GM12878 (cell line): ENCODE measurements at regions not wholly inside any gene's neighbourhood (a gene's known extent, or its start where the extent isn't known, plus 50 kb on each side); places are given as distances from the start of the nearest gene placed in this dataset.
A peak's percentile ranks its signal among the peaks of the same experiment; 100 is the strongest.

ENCODE experiments used
- HCFC1 ChIP-seq: fragments of 150-350 bp; IDR thresholded peaks from 2 replicates; pipeline ENCODE4 v1.6.1; 2014; ENCODE audit warnings: low read length
- IKZF2 ChIP-seq, 2 experiments: fragments of 450-650 bp; IDR thresholded peaks; 2 replicates each; pipeline ENCODE4 v1.6.1; 2017; ENCODE audit warnings: mild to moderate bottlenecking in 2 of 2, moderate library complexity in 2 of 2
- JUNB ChIP-seq: IDR thresholded peaks from 2 replicates; pipeline ENCODE4 v1.6.1; 2016; ENCODE audit warnings: antibody characterized with exemption, mild to moderate bottlenecking
- KLF5 ChIP-seq: fragments of 450-650 bp; IDR thresholded peaks from 2 replicates; pipeline ENCODE4 v1.6.1; 2014; ENCODE audit warnings: mild to moderate bottlenecking; ENCODE audit not compliant: partially characterized antibody
- MTA2 ChIP-seq: fragments of 450-650 bp; IDR thresholded peaks from 2 replicates; pipeline ENCODE4 v1.6.1; 2016; ENCODE audit warnings: low read depth, mild to moderate bottlenecking, moderate library complexity
- NR2C2 ChIP-seq: IDR thresholded peaks from 2 replicates; pipeline ENCODE4 v1.6.1; 2011; ENCODE audit warnings: borderline replicate concordance, low read depth; ENCODE audit not compliant: control insufficient read depth, insufficient read length
- PML ChIP-seq: IDR thresholded peaks from 2 replicates; pipeline ENCODE4 v1.6.1; 2012; ENCODE audit warnings: low read length, inconsistent platforms
- POLR2A ChIP-seq: IDR thresholded peaks from 2 replicates; pipeline ENCODE4 v1.6.1; 2011; ENCODE audit warnings: low read depth, mild to moderate bottlenecking, low read length
- SMC3 ChIP-seq: IDR thresholded peaks from 2 replicates; pipeline ENCODE4 v1.6.1; 2011; ENCODE audit warnings: low read length, improper control_type of control experiment, borderline replicate concordance
- TCF12 ChIP-seq: IDR thresholded peaks from 2 replicates; pipeline ENCODE4 v1.6.1; 2011; ENCODE audit warnings: low read depth, mild to moderate bottlenecking, low read length
- ZNF592 ChIP-seq: fragments of 450-650 bp; IDR thresholded peaks from 2 replicates; pipeline ENCODE4 v1.6.1; 2017; ENCODE audit warnings: mild to moderate bottlenecking, moderate library complexity
- TF ChIP-seq, protein P1 (sequence below): fragments of 450-650 bp; IDR thresholded peaks from 2 replicates; pipeline ENCODE4 v1.6.1; 2016; ENCODE audit warnings: mild to moderate bottlenecking

DNA sequence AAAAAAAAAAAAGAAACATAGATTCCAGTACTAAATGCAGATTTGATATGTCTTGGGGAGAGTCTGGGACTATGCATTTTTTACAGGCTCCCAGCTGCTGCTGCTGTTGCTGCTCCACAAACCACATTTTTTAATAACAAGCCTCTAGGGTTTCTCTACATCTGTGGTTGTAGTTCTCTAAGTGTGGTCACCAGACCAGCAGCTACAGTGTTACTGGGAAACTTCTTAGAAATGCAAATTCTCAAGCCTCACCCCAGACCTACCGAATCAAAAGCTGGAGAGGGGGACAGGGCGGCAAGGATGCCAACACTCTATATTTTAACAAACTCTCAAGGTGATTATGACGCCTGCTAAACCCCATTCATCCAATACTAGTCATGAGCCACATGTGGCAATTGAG, 293.4 kb upstream of the PTGER4 start (continued):
- TF ChIP-seq ZNF592, result no peak
- TF ChIP-seq PML, result no peak
- TF ChIP-seq KLF5, result no peak
- peak; percentile 51; the same call in 1 of the 2 replicates for TF ChIP-seq MTA2
- TF ChIP-seq POLR2A, result no peak
- TF ChIP-seq, protein P1, sequence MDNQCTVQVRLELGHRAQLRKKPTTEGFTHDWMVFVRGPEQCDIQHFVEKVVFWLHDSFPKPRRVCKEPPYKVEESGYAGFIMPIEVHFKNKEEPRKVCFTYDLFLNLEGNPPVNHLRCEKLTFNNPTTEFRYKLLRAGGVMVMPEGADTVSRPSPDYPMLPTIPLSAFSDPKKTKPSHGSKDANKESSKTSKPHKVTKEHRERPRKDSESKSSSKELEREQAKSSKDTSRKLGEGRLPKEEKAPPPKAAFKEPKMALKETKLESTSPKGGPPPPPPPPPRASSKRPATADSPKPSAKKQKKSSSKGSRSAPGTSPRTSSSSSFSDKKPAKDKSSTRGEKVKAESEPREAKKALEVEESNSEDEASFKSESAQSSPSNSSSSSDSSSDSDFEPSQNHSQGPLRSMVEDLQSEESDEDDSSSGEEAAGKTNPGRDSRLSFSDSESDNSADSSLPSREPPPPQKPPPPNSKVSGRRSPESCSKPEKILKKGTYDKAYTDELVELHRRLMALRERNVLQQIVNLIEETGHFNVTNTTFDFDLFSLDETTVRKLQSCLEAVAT, result no peak
- peak; percentile 45 to 48 for TF ChIP-seq IKZF2 (IDR thresholded peaks at IDR 0.05)
- peak; percentile 41; the same call in 1 of the 2 replicates for TF ChIP-seq TCF12
- TF ChIP-seq JUNB, result no peak
- TF ChIP-seq HCFC1, result no peak
- no peak for TF ChIP-seq SMC3
- no peak for TF ChIP-seq NR2C2
